MM.1S (cell line): ENCODE measurements at regions not wholly inside any gene's neighbourhood (a gene's known extent, or its start where the extent isn't known, plus 50 kb on each side); places are given as distances from the start of the nearest gene placed in this dataset.

Experiments
- EZH2 ChIP-seq: fragments of 300-600 bp; sonication (generic); optimal IDR thresholded peaks from 2 replicates; pipeline ENCODE3; 2017; ENCODE audit warnings: low read depth, mild to moderate bottlenecking, antibody characterized with exemption, low read length, mixed read lengths
- EZH2phosphoT487 ChIP-seq: fragments of 300-600 bp; sonication (generic); IDR thresholded peaks from 2 replicates; pipeline ENCODE4 v1.6.1; 2018; ENCODE audit warnings: antibody characterized with exemption, low read length
- TF ChIP-seq, protein P1 (sequence below): fragments of 300-600 bp; sonication (generic); IDR thresholded peaks from 2 replicates; pipeline ENCODE4 v1.5.1; 2016; ENCODE audit warnings: antibody characterized with exemption, low read length, mixed read lengths

DNA sequence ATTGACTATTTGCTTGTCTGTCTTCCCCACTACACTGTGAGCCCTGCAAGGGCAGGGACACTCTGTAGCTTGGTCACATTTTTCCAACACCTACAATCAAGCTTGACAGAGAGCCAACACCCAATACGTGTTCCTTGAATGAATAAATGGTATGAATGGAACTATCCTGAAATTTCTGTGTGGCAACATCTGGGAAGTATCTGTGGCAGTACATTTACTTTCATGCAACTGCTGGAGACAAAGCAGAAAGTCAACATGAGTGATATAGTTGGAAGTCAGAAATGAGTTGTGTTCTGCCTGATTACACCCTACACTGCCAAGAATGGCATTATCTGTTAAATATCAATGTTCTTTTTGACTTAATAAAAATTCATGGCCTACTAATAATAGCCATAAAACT, 343.5 kb upstream of the F9 start:
- TF ChIP-seq, protein P1, sequence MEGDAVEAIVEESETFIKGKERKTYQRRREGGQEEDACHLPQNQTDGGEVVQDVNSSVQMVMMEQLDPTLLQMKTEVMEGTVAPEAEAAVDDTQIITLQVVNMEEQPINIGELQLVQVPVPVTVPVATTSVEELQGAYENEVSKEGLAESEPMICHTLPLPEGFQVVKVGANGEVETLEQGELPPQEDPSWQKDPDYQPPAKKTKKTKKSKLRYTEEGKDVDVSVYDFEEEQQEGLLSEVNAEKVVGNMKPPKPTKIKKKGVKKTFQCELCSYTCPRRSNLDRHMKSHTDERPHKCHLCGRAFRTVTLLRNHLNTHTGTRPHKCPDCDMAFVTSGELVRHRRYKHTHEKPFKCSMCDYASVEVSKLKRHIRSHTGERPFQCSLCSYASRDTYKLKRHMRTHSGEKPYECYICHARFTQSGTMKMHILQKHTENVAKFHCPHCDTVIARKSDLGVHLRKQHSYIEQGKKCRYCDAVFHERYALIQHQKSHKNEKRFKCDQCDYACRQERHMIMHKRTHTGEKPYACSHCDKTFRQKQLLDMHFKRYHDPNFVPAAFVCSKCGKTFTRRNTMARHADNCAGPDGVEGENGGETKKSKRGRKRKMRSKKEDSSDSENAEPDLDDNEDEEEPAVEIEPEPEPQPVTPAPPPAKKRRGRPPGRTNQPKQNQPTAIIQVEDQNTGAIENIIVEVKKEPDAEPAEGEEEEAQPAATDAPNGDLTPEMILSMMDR, result no peak
- TF ChIP-seq EZH2phosphoT487 (no peak), EZH2 (no peak)
